ENCODE measurements at regions not wholly inside any gene's neighbourhood (a gene's known extent, or its start where the extent isn't known, plus 50 kb on each side); places are given as distances from the start of the nearest gene placed in this dataset.

DNA sequence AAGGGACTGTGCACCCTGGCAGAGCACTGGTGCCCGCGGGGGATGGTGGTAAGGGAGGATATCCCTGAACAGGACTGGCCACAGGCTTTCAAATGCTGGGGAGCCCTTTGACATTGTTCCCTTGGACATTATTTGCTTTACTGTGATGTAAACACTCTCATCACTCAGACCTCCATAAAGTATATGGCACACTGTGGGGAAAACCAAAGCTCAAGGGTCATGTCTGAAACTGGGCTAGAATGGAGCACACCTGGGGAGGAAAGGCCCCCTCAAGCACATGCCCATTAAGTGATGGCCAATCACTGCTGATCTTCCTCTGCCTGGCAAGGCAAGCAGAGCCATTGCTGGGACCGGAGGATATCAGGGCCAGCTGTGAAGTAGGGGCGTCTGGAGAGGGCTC lies 60.9 kb upstream of the TENM4 start:
- TF ChIP-seq, protein P1, sequence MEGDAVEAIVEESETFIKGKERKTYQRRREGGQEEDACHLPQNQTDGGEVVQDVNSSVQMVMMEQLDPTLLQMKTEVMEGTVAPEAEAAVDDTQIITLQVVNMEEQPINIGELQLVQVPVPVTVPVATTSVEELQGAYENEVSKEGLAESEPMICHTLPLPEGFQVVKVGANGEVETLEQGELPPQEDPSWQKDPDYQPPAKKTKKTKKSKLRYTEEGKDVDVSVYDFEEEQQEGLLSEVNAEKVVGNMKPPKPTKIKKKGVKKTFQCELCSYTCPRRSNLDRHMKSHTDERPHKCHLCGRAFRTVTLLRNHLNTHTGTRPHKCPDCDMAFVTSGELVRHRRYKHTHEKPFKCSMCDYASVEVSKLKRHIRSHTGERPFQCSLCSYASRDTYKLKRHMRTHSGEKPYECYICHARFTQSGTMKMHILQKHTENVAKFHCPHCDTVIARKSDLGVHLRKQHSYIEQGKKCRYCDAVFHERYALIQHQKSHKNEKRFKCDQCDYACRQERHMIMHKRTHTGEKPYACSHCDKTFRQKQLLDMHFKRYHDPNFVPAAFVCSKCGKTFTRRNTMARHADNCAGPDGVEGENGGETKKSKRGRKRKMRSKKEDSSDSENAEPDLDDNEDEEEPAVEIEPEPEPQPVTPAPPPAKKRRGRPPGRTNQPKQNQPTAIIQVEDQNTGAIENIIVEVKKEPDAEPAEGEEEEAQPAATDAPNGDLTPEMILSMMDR (IDR thresholded peaks at IDR 0.05; ENCODE audit: poor library complexity), result no peak
- no peak for TF ChIP-seq EZH2phosphoT487 (IDR thresholded peaks at IDR 0.05; ENCODE audit: low read depth, severe bottlenecking, unreplicated experiment)
